Stimulated activated CD4-positive, alpha-beta T cell treated with anti-CD3 and anti-CD28 coated beads, TNF-alpha, amount 100 ng/mL, for 48 hours (primary cell): ENCODE measurements at regions not wholly inside any gene's neighbourhood (a gene's known extent, or its start where the extent isn't known, plus 50 kb on each side); places are given as distances from the start of the nearest gene placed in this dataset.
A peak's percentile ranks its signal among the peaks of the same experiment; 100 is the strongest.

Experiments used
- DNase-seq, 3 donors: peaks; one replicate each; pipeline ENCODE4 v3.0.0-alpha.2; 2020; ENCODE audit warnings: low read depth in 3 of 3

GRCh38 chr5:81855591-81855990 lies 104.7 kb upstream of the SSBP2 start:
- DNase-seq, result no peak

- DNase-seq, result no peak
Measured at GRCh38 chr5:81854915-81855314, 104.0 kb upstream of the SSBP2 start.

- no peak for DNase-seq
Measured at GRCh38 chr5:81854485-81854884, 103.6 kb upstream of the SSBP2 start.

- no peak for DNase-seq
Measured at GRCh38 chr5:81853030-81853357, 102.1 kb upstream of the SSBP2 start.

- no peak for DNase-seq
Measured at GRCh38 chr5:81852291-81853029, 101.6 kb upstream of the SSBP2 start.

- DNase-seq, result peak; percentile 67 to 81 (median 76)
Measured at GRCh38 chr5:81851481-81852178, 100.7 kb upstream of the SSBP2 start.

GRCh38 chr5:81850501-81851357 lies 99.8 kb upstream of the SSBP2 start:
- DNase-seq, result no peak

GRCh38 chr5:81849770-81850367 lies 99.0 kb upstream of the SSBP2 start:
- DNase-seq, result no peak

GRCh38 chr5:81848362-81848880 lies 97.5 kb upstream of the SSBP2 start:
- DNase-seq, result no peak

- no peak for DNase-seq
Measured at GRCh38 chr5:81846301-81846700, 95.4 kb upstream of the SSBP2 start.

- DNase-seq, result no peak
Measured at GRCh38 chr5:81843845-81844244, 92.9 kb upstream of the SSBP2 start.

- no peak for DNase-seq
Measured at GRCh38 chr5:81842795-81843398, 92.0 kb upstream of the SSBP2 start.

- DNase-seq, result no peak
Measured at GRCh38 chr5:81839034-81839433, 88.1 kb upstream of the SSBP2 start.

- DNase-seq, result no peak
Measured at GRCh38 chr5:81838307-81838906, 87.5 kb upstream of the SSBP2 start.

- DNase-seq, result no peak
Measured at GRCh38 chr5:81837667-81838306, 86.9 kb upstream of the SSBP2 start.

GRCh38 chr5:81835814-81836367 lies 85.0 kb upstream of the SSBP2 start:
- DNase-seq, result no peak

- DNase-seq, result no peak
Measured at GRCh38 chr5:81834021-81834660, 83.2 kb upstream of the SSBP2 start.

GRCh38 chr5:81830596-81830995 lies 79.7 kb upstream of the SSBP2 start:
- DNase-seq, result no peak

GRCh38 chr5:81829242-81829641 lies 78.3 kb upstream of the SSBP2 start:
- DNase-seq, result no peak

- DNase-seq, result no peak
Measured at GRCh38 chr5:81827500-81827899, 76.6 kb upstream of the SSBP2 start.
